GM21515 (cell line): ENCODE measurements at regions not wholly inside any gene's neighbourhood (a gene's known extent, or its start where the extent isn't known, plus 50 kb on each side); places are given as distances from the start of the nearest gene placed in this dataset.

ENCODE experiments used
- ATAC-seq: cut with Tn5 transposase; IDR thresholded peaks from one replicate; pipeline ENCODE4 v1.9.1; 2021; ENCODE audit not compliant: unreplicated experiment

DNA sequence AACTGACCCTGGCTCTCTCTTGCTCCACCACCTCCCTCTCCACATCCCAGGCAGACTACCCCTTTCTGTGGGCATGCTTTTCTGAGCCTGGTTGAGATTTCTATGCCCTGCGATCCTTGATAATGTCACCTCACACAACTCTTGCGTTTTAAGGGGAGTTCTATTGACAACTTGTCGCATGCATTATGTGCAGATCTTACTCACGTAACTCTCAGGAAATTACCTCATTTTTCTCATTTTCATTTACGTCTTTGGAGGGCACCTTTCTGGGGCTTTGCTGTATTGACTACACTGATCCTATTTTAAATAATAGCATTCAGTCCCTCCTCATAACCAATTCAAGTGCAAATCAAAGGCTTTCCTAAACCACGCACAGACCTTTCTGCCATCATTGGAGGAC is 140.4 kb upstream of the WWC1 start:
- no peak for ATAC-seq

DNA sequence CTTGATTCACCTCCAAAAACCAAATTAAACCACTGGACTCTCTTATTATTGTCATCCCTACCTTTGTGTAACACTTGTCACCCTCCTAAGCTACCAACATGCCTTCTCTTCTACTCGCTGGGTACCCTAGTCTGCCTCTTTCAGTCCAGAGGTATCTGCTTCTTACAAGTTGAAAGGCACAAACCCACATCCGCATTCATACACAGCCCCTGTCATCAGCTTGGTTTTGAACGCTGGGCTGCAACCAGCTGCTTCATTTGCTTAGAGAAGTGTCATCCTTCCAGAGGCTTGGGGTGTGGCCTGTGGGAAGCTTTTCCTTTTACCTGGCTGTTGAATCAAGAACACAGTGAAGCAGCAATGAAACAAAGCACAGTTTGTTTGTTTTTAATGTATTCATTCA is 138.8 kb upstream of the WWC1 start:
- ATAC-seq = no peak

DNA sequence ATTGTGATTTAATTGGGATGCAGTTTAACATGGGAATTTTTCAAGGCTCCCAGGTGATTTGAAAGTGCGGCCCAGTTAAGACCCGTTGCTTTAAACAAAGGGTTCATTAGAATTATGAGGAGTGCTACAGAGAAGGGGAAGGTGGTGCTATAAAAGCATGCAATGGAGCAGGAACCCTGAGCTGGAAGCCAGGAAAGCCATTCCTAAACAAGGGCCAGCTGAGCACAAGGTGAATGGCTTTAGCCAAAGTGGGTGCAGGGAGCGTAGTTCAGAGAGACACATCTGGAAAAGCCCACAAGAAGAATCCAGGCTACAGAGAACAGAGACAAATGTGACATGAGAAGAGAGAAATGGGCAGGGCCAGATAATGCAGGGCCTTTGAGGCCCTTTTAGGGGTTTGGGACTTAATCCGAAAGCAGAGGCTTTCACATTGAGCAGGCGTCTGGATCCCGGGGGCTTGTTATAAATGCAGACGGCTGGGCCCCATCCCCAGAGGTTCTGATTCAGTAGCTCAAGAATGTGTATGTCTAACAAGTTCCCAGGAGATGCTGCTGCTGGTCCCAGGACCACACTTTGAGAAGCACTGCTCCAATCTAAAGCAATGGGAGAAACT is 138.1 kb upstream of the WWC1 start:
- no peak for ATAC-seq

DNA sequence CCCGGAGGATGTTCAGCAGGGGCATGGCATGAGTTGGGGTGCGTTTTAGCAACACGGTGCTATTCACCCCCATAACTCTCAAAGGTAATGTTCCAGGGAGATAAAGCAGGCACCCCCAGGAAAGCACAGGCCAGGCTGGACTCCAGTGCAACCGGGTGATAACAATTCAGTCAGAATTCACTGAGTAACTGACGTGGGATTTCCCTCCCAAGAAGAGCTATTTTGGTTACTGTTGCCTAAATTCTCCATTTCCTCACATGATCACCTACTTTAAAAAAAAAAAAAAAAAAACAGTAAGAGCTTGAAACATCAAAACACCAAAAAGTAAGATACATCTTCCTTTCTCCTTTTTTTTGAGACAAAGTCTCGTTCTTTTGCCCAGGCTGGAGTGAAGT is 137.6 kb upstream of the WWC1 start:
- ATAC-seq = no peak

DNA sequence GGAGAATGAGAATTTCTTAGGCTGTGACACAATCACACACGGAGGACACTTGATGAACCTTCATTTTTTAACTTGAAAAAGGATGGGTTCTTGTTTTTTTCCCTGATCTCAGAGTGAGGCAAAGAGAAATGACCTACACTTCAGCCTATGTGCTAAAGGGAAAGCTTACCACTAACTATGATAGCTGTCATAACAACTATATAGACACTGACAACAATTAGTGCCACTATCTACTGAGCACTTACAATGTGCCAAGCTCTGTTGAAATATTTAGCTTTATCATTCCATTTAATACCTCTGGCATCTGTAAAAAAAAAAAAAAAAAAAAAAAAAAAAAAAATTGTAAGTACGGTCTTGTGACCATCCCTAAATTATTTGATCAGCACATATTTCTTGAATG is 135.9 kb upstream of the WWC1 start:
- no peak for ATAC-seq

DNA sequence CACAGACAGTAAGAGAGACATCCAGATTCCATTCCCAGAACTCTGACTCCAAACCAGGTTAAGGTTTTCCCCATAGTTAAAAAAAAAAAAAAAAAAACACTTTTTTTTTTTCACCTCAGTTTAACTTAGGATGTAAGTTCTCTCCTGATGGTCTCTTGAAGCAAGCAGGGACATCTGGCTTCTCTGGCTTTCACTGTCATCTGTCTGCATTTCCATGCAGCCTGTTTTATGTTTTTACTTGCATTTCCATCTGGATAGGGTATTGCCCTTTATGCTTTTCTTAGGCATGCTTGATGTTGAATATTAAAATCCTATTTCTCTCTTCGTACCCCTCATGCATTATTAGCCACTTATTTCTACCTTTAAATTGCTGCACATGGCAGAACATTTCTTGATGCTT is 135.3 kb upstream of the WWC1 start:
- ATAC-seq = no peak

DNA sequence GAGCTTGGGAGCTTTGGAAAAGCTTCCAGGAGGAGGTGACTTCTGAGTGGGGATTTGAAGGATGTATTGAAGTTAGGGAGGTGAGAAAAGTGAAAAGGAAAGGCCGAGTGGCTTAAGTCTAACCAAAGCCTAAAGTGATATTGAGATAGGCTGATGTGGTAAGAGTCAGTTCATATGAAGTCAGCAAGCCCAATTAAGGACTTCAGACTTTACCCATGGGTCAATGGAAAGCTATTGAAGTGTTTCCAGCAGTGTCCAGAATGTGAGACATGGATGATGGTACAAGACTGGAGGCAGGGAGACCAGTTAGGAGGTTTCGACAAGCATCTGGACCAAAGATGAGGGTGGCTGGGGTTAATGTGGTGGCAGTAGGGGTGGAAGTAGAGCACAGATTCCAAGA is 134.3 kb upstream of the WWC1 start:
- no peak for ATAC-seq

DNA sequence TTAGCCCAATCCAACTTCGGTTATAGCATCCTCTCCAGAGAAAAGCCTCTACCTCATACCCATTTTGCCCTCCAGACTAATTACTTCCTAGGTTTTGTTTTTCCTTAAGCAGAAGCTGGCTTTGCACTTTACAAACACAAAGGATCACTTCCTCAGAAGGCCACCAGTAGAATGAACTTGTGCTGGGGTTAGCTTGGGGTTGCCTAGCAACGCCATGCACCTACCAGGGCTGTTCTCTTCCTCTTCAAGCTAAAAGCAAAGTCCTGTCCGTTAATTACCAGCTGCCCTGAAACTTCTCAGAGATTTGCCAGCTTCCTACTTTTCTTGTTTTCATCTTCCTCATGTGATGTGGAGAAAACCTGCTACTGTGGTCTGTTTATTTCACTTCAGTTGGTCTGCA is 132.0 kb upstream of the WWC1 start:
- peak; percentile 75 for ATAC-seq

DNA sequence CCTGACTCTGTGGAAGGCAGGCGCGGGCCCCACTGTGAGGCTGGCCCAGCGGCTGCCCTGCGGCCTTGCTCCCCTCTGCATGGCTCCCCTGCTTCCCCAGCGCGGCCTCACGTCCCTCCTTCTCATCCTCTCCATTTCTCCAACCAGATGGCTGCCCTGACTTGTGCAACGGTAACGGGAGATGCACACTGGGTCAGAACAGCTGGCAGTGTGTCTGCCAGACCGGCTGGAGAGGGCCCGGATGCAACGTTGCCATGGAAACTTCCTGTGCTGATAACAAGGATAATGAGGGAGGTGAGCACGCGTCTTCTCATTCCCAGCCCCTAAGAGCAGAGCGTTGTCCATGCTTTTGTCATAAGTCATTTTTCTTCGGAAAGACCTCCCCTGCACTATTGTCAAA is 129.0 kb upstream of the WWC1 start:
- no peak for ATAC-seq

DNA sequence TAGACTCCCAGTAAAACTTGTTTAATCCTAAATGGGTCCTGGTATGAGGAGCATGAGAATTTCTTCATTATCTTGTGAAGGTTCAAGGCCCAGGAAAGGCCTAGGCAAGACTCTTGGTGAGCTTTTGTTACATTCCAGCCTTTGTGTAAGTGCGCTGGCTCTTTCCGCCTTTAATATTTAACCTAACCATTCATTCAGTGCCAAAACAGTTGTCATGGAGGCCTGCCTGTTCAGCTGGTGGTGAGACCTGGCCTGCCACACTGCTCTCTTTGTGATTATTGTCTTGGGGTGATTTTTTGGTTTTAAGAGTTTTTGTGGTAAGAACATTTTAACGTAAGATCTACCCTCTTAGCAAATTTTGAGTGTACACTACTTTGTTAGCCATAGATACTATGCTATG is 127.5 kb upstream of the WWC1 start:
- ATAC-seq = no peak

DNA sequence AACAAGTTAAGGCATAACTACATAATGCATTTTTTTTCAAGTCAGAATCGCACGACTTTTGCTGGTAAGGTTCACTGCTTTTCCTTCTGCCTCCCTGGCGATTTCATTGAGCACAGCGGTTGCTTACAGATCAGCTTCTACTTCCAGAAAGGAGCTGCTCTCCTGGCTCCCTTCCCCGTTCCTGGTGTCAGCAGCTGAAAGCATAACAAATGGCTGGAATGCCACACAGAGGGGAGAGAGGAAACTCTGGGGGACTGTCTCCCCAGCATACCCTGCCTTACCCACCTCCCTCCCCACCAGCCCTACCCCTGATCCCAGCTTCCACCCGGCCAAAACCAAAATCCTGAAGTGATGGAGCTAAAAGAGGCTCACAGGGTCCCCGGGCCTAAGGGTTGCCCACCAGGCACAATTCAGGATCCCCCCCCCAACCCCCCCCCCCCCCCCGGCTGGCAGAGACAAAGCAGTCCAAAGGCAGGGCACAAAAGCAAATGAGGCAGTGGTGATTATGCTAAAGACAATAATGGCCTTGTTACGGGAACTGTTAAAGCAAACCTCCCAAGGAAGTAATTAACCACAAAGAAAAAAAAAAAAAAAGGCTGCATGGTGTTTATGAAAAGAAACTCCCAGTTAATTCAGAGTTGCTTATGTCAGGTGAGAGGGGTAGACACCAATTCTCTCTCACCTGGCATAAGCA is 126.1 kb upstream of the WWC1 start:
- no peak for ATAC-seq

DNA sequence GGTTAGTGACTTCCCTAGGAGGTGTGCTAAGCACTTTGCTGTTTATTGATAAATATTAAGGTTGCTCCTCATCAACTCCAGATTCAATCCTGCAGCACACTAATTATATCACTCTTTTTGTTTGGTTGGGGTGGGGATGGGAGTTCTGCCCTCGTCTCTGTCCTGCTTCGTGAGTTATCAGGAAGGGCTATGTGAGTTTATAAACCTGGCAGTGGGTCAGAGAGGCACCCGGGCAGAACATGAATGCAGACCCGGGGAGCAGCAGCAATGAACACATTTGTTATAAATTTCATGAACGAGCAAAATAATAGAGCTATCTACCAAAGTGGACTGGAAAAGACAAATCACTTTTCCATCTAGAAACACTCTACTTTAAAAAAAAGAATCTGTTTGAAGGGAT is 125.5 kb upstream of the WWC1 start:
- ATAC-seq = no peak

DNA sequence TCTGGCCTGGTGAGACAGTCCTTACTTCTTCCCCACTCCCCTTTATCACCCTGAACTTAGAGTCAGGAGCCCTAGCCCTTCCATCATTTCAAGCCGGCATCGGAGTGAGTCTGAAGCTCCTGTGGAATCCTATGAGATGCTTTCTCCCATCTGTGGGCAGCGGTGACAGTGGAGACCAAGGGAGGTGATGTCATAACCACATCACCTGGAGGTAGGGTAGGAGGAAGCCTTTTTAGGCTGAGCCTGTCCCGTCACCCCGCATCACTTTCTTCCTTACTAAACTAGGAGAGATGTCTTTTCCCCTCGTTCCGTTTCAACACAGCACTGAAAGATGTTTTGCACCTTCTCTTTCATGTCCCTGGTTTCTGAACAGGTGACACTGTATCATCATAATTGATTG is 124.1 kb upstream of the WWC1 start:
- ATAC-seq = no peak

DNA sequence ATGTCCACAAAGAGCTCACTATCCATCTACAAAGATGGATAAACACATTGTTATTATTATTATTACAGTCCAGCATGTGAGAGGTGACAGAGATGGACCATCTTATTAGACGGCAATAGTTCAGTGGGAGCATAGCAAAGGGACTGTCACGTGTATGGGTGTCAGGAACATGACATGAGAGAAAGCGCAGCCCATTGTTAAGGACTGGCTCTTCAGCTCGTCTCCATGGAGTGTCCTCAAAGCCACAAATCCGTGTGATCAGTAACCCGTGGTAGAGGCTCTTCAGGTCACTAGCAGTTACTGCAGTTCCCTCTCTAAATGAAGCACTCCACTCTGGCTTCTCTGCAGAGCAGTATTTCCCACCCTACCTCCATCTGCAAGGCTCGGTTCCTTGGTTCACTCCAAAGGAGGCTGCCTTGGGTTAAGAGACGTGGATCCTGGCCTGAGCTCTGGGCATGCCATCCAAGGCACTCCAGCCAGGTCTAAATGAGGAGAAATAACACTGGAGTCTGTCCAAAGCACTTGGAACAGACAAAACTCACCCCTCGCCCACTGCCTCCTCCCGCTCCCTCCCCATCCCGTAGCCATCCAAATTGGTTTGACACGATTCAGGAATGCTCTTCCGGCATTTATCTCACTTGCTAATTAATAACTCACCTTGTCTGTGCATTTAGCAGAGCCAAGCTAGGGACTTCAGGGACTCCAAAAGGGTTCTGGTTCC is 122.3 kb upstream of the WWC1 start:
- no peak for ATAC-seq

DNA sequence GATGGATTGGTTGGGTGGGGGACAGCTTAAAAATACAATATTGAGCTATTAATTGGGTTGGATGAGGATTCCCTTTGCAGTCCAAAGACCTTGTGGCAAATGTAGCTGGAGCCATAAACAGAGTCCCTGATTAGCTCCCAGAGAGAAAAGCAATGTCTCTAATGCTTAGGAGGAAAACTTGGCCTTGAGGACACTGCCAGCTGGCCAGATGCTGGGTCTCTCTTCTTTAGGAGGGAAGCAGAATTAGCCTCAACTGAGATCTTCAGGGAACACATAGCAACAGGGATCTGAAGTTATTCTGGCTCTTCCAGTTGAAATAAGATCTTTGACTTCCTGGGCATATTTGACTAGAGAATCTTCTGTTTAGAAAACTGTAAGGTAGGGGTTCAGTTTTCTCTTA is 121.7 kb upstream of the WWC1 start:
- no peak for ATAC-seq

DNA sequence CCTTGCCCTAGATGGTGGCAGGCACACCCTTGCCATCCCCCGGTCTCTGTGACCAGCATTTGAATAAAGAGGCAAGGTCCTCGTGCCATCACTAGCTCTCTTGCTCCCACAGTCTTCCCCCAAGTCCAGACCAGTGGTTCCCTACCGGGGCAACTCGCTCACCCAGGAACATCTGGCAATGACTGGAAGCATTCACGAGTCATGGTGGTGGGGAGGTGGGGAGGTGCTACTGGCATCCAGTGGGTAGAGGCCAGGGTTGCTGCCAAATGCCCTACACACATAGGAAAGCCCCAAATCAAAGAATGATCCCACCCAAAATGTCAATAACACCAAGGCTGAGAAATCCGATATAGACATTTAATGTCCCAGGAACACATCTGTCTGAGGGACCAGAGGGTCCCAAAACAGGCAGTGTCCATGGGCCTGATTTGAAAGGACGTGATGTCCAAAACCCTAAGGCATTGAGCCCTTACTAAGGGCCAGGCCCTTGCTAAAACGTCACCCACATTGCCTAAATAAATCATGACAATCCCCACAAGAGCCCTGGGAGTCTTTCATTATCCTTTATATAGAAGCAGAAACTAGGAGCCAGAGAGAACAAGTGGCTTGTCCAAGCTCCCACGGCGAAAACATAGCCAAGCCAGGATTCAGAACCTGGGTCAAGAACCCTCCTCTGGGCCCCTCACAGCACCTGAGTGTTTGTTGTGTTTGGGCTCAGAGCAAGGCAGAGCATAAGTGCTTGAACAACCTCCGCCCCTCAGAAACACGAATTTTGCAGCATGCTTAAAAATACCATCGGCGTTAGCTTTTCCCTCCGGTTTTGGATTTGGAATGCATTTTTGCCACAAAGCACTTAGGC is 119.3 kb upstream of the WWC1 start:
- no peak for ATAC-seq

DNA sequence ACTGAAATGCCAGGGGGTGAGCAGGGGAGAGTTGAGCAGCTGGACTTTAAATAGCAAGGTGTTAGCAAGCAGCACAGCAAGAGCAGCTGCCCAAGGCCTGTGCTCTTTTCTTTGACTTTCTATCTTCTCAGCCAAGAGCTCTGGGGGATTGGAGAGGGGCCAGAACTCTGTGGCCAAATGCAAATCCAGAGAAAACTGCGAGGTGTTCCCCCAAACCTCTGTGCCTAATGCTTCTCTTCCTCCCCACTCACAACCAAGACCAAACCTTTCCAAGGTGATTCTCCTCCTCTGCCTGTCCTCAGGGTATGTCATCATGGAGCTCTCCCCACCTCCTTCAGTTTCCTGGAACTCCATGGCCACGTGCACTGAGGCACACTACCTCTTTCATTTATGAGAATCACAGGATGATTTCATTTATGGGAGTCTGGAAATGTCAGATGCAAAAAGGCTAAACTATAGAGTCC is 118.7 kb upstream of the WWC1 start:
- ATAC-seq = no peak

DNA sequence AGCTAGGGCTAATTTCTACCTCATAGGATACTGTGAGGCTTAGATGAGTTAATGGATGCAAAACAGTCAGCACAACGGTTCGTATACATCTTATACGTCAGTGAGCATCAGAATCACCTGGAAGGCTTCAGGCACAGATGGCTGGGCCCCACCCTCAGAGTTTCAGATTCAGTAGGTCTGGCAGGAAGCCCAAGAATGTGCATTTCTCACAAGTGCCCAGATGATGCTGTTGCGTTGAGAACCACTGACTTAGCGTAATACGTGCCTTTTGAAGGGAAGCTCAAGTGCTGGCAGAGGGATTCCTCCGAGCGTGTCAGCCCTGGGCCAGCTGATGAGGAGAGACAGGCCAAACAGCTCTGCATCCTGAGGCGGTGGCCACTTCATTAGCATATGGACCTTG is 117.1 kb upstream of the WWC1 start:
- ATAC-seq = peak; percentile 82

DNA sequence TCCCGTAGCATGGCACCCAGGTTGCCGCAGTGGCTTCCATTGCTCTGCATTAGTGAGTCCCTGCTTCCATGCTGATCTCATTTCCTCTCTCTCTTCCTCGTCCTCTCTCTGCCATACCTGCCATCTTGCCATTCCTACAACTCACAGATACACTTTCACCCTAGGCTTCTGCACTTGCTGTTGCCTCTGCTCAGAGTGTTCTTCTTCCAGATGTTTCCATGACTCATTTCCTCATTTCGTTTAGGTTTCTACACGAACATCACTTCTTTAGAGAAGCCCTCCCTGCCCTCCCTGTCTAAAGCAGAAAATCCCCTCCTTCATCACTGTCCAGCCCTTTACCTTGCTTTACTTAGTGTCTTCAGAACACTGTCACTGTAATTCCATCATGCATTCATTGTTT is 115.2 kb upstream of the WWC1 start:
- ATAC-seq = no peak

DNA sequence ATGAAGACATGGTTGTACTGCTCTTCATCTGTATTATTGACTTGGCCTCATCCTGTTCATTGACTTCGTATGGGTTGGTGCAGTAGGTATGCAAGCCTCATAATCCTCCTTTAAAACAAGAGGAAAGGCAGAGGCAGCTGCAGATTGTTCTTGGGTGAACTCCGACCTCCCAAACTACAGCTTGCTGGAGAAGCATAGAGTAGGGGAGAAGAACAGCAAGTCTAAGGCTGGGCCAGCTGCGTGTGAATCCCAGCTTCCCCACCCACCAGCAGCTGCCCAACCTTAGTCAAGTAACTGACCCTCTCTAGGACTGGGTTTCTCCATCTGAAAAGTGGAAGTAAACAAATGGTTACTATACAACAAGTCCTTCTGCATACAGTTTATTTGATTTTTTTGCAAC is 114.5 kb upstream of the WWC1 start:
- ATAC-seq = no peak

DNA sequence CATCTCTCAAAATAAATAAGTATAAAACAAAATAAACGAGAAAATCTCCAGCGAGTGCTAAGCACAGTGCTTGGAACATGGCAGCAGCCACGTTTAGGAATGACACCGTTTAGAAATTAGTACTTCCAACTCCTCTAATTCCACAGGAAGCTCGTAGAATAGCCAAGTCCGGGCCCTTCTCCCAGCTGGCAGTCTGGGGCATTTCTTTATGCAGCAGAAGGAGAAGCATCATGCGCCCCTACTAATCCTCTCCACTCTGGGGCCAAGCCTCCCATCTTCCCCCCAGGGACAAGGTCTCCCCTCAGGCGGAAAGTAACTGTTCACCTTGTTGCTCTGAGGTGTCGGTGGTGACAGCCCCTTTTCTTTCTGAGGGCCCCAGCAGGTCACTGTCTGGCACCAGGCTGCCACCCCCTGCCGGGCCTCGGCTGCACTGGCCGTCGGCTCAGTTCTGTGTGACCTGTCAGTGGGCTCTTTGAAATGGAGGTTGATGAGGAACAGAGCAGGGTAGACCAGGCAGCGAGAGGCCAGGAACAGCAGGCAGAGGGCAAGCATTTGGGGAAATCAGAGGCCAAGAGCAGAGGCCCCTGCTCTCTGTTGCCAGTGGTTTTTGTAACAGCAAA is 113.5 kb upstream of the WWC1 start:
- ATAC-seq = no peak
